Stomach (tissue), 4 donors: ENCODE measurements at regions not wholly inside any gene's neighbourhood (a gene's known extent, or its start where the extent isn't known, plus 50 kb on each side); places are given as distances from the start of the nearest gene placed in this dataset.

Experiments used
- EP300 ChIP-seq: sonication (generic); formaldehyde crosslinking; IDR thresholded peaks from one replicate; pipeline ENCODE4 v1.6.1; 2017; ENCODE audit warnings: antibody characterized with exemption
- POLR2A ChIP-seq, 4 donors: fragments of 450-650 bp; IDR thresholded peaks; one replicate each; pipeline ENCODE4 v1.6.1; 2016; ENCODE audit warnings: antibody characterized with exemption in 4 of 4, control low read depth in 2 of 4, mild to moderate bottlenecking in 1 of 4, moderate library complexity in 1 of 4
- POLR2AphosphoS5 ChIP-seq, 3 donors: sonication (generic); formaldehyde crosslinking; IDR thresholded peaks; one replicate each; pipeline ENCODE4 v1.6.1; 2016; ENCODE audit warnings: antibody characterized with exemption in 3 of 3
- TF ChIP-seq, protein P1 (sequence below), 7 experiments: fragments of 450-650 bp in 4 of 7; fragments of 200-600 bp in 3 of 7; sonication (generic) in 3 of 7; IDR thresholded peaks; one replicate each; pipeline ENCODE4 v1.5.1; 2016 to 2019; ENCODE audit warnings: antibody characterized with exemption in 7 of 7, control low read depth in 2 of 7, mild to moderate bottlenecking in 1 of 7

DNA sequence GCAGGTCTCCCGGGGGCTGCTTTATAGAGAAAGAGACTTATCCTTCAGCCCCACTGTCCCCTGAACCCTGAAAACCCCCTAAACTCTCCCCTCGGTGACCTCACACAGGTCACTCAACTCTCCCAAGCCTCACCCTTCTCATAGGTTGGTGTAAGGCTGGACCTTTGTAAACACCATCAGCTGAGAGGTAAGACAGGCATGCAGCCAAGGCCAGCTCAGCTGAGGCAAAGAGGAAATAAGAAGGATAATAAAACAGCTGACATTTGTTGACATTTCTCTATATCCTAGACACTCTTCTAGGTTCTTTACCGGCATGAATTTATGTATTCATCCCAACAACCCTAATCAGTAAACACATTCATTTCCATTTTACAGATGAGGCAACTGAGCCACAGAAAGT lies 134.3 kb downstream of the CCT6B start:
- TF ChIP-seq EP300 (no peak), POLR2A (IDR thresholded peaks at IDR 0.05) (no peak), POLR2AphosphoS5 (IDR thresholded peaks at IDR 0.05) (no peak)
- TF ChIP-seq, protein P1, sequence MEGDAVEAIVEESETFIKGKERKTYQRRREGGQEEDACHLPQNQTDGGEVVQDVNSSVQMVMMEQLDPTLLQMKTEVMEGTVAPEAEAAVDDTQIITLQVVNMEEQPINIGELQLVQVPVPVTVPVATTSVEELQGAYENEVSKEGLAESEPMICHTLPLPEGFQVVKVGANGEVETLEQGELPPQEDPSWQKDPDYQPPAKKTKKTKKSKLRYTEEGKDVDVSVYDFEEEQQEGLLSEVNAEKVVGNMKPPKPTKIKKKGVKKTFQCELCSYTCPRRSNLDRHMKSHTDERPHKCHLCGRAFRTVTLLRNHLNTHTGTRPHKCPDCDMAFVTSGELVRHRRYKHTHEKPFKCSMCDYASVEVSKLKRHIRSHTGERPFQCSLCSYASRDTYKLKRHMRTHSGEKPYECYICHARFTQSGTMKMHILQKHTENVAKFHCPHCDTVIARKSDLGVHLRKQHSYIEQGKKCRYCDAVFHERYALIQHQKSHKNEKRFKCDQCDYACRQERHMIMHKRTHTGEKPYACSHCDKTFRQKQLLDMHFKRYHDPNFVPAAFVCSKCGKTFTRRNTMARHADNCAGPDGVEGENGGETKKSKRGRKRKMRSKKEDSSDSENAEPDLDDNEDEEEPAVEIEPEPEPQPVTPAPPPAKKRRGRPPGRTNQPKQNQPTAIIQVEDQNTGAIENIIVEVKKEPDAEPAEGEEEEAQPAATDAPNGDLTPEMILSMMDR (IDR thresholded peaks at IDR 0.05): no peak
